Iris pigment epithelial cell (primary cell): ENCODE measurements at regions not wholly inside any gene's neighbourhood (a gene's known extent, or its start where the extent isn't known, plus 50 kb on each side); places are given as distances from the start of the nearest gene placed in this dataset.

ENCODE experiments used
- DNase-seq: peaks from one replicate; pipeline ENCODE4 v3.0.0-alpha.2; 2011; ENCODE audit warnings: low read depth

- DNase-seq = no peak
Measured at GRCh38 chr14:65877624-65878023, 465.1 kb downstream of the FUT8 start.

- no peak for DNase-seq
Measured at GRCh38 chr14:65878586-65878985, 466.1 kb downstream of the FUT8 start.

- DNase-seq = peak; percentile 62
Measured at GRCh38 chr14:65879248-65880009, 466.9 kb downstream of the FUT8 start.

GRCh38 chr14:65880507-65880906, 468.0 kb downstream of the FUT8 start:
- DNase-seq = peak; percentile 2

GRCh38 chr14:65881642-65882041, 469.1 kb downstream of the FUT8 start:
- DNase-seq = no peak

- DNase-seq = no peak
Measured at GRCh38 chr14:65888677-65889076, 476.1 kb downstream of the FUT8 start.

- DNase-seq = no peak
Measured at GRCh38 chr14:65892315-65892714, 479.8 kb downstream of the FUT8 start.

- no peak for DNase-seq
Measured at GRCh38 chr14:65900164-65900563, 487.6 kb downstream of the FUT8 start.

- DNase-seq = no peak
Measured at GRCh38 chr14:65901595-65901994, 489.1 kb downstream of the FUT8 start.

GRCh38 chr14:65904988-65905387, 492.5 kb downstream of the FUT8 start:
- no peak for DNase-seq

GRCh38 chr14:65906344-65906743, 493.8 kb downstream of the FUT8 start:
- no peak for DNase-seq

- DNase-seq = no peak
Measured at GRCh38 chr14:65906948-65907347, 494.4 kb downstream of the FUT8 start.

GRCh38 chr14:65910108-65910786, 497.7 kb downstream of the FUT8 start:
- peak; percentile 23 for DNase-seq

- peak; percentile 9 for DNase-seq
Measured at GRCh38 chr14:65915125-65915524, 502.6 kb downstream of the FUT8 start.

GRCh38 chr14:65916055-65916454, 503.5 kb downstream of the FUT8 start:
- DNase-seq = no peak

GRCh38 chr14:65920996-65921395, 508.5 kb downstream of the FUT8 start:
- no peak for DNase-seq

- DNase-seq = no peak
Measured at GRCh38 chr14:65922142-65922541, 509.6 kb downstream of the FUT8 start.

GRCh38 chr14:65926504-65926903, 514.0 kb downstream of the FUT8 start:
- DNase-seq = no peak

- no peak for DNase-seq
Measured at GRCh38 chr14:65926935-65927700, 514.6 kb downstream of the FUT8 start.

GRCh38 chr14:65927931-65928356, 515.4 kb downstream of the FUT8 start:
- DNase-seq = no peak

- DNase-seq = no peak
Measured at GRCh38 chr14:65928995-65929394, 516.5 kb downstream of the FUT8 start.

GRCh38 chr14:65933400-65934069, 521.0 kb downstream of the FUT8 start:
- no peak for DNase-seq
